Mammary epithelial cell (primary cell): ENCODE measurements at regions not wholly inside any gene's neighbourhood (a gene's known extent, or its start where the extent isn't known, plus 50 kb on each side); places are given as distances from the start of the nearest gene placed in this dataset.

Source experiments
- CTCF ChIP-seq, 2 donors: IDR thresholded peaks in 1 of 2; conservative IDR thresholded peaks in 1 of 2; 2 replicates each; pipeline ENCODE4 v1.5.1; 2011 to 2012; ENCODE audit warnings: inconsistent platforms in 2 of 2, low read length in 2 of 2, mild to moderate bottlenecking in 2 of 2, control low read depth in 1 of 2, low read depth in 1 of 2; ENCODE audit not compliant: insufficient read depth in 1 of 2; ENCODE audit errors: extremely low read depth in 1 of 2
- EZH2 ChIP-seq: IDR thresholded peaks from 2 replicates; pipeline ENCODE4 v1.6.1; 2012; ENCODE audit warnings: low read length, inconsistent platforms, borderline replicate concordance

GRCh38 chr16:52182840-52183239 is 364.1 kb downstream of the TOX3 start:
- TF ChIP-seq CTCF (conservative IDR thresholded peaks at IDR 0.05 in 1 of 2, IDR thresholded peaks at IDR 0.05 in 1 of 2; ENCODE audit: extremely low read depth in 1 of 2, insufficient read depth in 1 of 2, low read depth in 1 of 2, low read length in 2 of 2) (no peak), EZH2 (no peak)
